ENCODE measurements at regions not wholly inside any gene's neighbourhood (a gene's known extent, or its start where the extent isn't known, plus 50 kb on each side); places are given as distances from the start of the nearest gene placed in this dataset.

DNA sequence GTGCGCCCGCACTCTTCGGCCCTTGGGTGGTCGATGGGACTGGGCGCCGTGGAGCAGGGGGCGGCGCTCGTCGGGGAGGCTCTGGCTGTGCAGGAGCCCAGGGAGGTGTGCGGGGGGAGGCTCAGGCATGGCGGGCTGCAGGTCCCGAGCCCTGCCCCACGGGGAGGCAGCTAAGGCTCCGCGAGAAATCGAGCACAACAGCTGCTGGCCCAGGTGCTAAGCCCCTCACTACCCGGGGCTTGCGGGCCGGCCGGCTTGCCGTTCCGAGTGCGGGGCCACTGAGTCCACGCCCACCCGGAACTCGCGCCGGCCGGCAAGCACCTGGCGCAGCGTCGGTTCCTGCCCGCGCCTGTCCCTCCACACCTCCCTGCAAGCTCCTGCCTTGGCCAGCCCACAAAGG, 462.3 kb upstream of the JARID2 start:
- TF ChIP-seq CTCF (conservative IDR thresholded peaks at IDR 0.05) (no peak), EZH2 (IDR thresholded peaks at IDR 0.05; ENCODE audit: low read depth) (no peak)
